Ovary (tissue), 7 donors: ENCODE measurements at regions not wholly inside any gene's neighbourhood (a gene's known extent, or its start where the extent isn't known, plus 50 kb on each side); places are given as distances from the start of the nearest gene placed in this dataset.

Source experiments
- DNase-seq, 5 donors: peaks; one replicate each; pipeline ENCODE4 v3.0.0-alpha.2; 2019 to 2020
- H3K27ac ChIP-seq, 2 donors: fragments of 200-600 bp; one replicate each; pipeline versions ENCODE4 v1.5.1 to v1.8.0; 2019 to 2022
- H3K27me3 ChIP-seq: fragments of 200-600 bp; one replicate; pipeline ENCODE4 v1.8.0; 2022
- H3K36me3 ChIP-seq: fragments of 200-600 bp; sonication (generic); one replicate; pipeline ENCODE4 v1.5.1; 2019
- H3K4me1 ChIP-seq: one replicate; pipeline ENCODE4 v1.8.1; 2013; ENCODE audit warnings: mild to moderate bottlenecking, moderate library complexity; ENCODE audit not compliant: insufficient read depth
- H3K4me3 ChIP-seq: fragments of 200-600 bp; sonication (generic); one replicate; pipeline ENCODE4 v1.5.1; 2017
- H3K9me3 ChIP-seq, 2 donors: fragments of 200-600 bp in 1 of 2; sonication (generic) in 1 of 2; one replicate each; pipeline versions ENCODE4 v1.5.1 to v1.8.1; 2013 to 2019; ENCODE audit warnings: mild to moderate bottlenecking in 1 of 2, moderate library complexity in 1 of 2
- CTCF ChIP-seq, 3 donors: fragments of 450-650 bp in 2 of 3; fragments of 200-600 bp in 1 of 3; IDR thresholded peaks; one replicate each; pipeline versions ENCODE4 v1.5.1 to v1.8.0; 2016 to 2022; ENCODE audit warnings: antibody characterized with exemption in 3 of 3, mild to moderate bottlenecking in 1 of 3
- EP300 ChIP-seq: sonication (generic); formaldehyde crosslinking; IDR thresholded peaks from one replicate; pipeline ENCODE4 v1.6.1; 2017; ENCODE audit warnings: antibody characterized with exemption
- POLR2A ChIP-seq: fragments of 450-650 bp; IDR thresholded peaks from one replicate; pipeline ENCODE4 v1.6.1; 2017; ENCODE audit warnings: antibody characterized with exemption, mild to moderate bottlenecking, moderate library complexity
- WGBS, 3 donors: extraction: QIAGEN DNeasy Blood & Tissue Kit in 1 of 3; methylation state at CpG; one replicate each; pipeline versions ENCODE4 v1.1.5 to v1.1.7; 2013 to 2017; 5-methylcytosine and 5-hydroxymethylcytosine counted together
- intact Hi-C, 4 donors: fragments of 100-400 bp; cut with DNase I; formaldehyde crosslinking; loops; one replicate each; pipeline versions ENCODE4 v1.11.0 to v1.15.1; 2022 to 2023
- donor health status: DM: no; HTN: no; CAD: no; lungs with moderate emphysema.
- donor health status: DM: no; HTN: no; CAD: no.
- donor health status: Bipolar disorder and iron deficiency.
- donor health status: DM: no; HTN: no; CAD: no.
- donor health status: DM: yes; HTN: yes; CAD: no.

GRCh38 chr1:25157846-25158245 lies 74.5 kb downstream of the SYF2 start:
- TF ChIP-seq POLR2A (no peak), CTCF (IDR thresholded peaks at IDR 0.05) (no peak), EP300 (no peak)
- 92 to 97% (median 96%) methylated on average over 3 of the region's 3 CpGs for WGBS, 3 donors

GRCh38 chr1:25150985-25151495 lies 81.3 kb downstream of the SYF2 start:
- DNase-seq, result no peak
- H3K9me3 ChIP-seq, result peaks cover 0 to 5% of the 10 kb centered on the region in 2 donors
- H3K4me3 ChIP-seq, result no peak overlapping the region
- H3K27ac ChIP-seq, result no peak overlapping the region
- H3K36me3 ChIP-seq, result no peaks in the 10 kb centered on the region
- no peaks in the 10 kb centered on the region for H3K27me3 ChIP-seq
- no peak for TF ChIP-seq POLR2A
- no peak for TF ChIP-seq EP300
- 87 to 90% (median 89%) methylated on average over 1 of the region's 1 CpG for WGBS, 3 donors
- intact Hi-C loops, result no loop called here
- no peaks in the 10 kb centered on the region for H3K4me1 ChIP-seq

More at GRCh38 chr1:25157846-25158245, 74.5 kb downstream of the SYF2 start:
- H3K36me3 ChIP-seq, result no peaks in the 10 kb centered on the region
- H3K4me1 ChIP-seq, result no peaks in the 10 kb centered on the region
- no peak overlapping the region for H3K27ac ChIP-seq
- no peak overlapping the region for H3K4me3 ChIP-seq
- no peaks in the 10 kb centered on the region for H3K27me3 ChIP-seq
- DNase-seq, result no peak
- no peaks in the 10 kb centered on the region for H3K9me3 ChIP-seq
- intact Hi-C loops, result no loop called here

DNA sequence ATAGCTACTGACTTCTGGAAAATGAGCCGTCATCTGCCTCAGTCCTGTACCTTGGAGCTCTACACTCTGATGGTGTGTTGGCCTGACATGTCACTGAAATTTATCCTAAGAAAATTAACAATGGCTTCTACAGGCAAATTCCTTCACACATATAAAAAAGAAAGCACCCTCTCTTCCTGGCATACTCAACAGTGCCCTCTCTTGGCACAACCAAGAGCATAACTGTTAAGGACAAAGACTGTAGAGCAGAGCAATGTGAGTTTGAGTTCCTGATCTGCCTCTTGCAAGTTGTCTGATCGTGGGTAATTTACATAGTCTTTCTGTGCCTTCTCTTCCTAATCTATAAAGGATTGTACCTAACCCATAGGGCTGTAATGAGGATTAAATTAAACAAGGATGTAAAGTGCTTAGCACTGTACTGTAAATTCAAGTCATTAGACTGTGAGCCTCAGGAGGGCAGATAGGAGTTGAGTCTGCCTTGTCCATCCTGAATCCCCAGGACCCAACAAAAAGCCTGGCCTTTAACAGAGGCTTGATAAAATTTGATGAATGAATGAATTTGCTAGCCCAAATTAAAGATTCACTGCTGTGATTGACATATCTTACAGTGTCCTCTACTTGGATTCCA lies 83.5 kb downstream of the SYF2 start:
- H3K27me3 ChIP-seq, result no peaks in the 10 kb centered on the region
- 45 to 53% (median 45%) methylated on average over 2 of the region's 2 CpGs for WGBS, 3 donors
- no peak for TF ChIP-seq EP300
- no peak for TF ChIP-seq POLR2A
- no peak for TF ChIP-seq CTCF (IDR thresholded peaks at IDR 0.05)

GRCh38 chr1:25146451-25146855 lies 85.8 kb downstream of the SYF2 start:
- Histone ChIP-seq H3K4me1 (no peaks in the 10 kb centered on the region), H3K36me3 (no peaks in the 10 kb centered on the region), H3K27me3 (no peaks in the 10 kb centered on the region), H3K27ac (no peak overlapping the region), H3K9me3 (peaks cover 0 to 5% of the 10 kb centered on the region in 2 donors), H3K4me3 (no peak overlapping the region)
- no peak for DNase-seq
- intact Hi-C loops, result no loop called here
- WGBS, 3 donors, result 44 to 52% (median 50%) methylated on average over 15 of the region's 15 CpGs
- TF ChIP-seq POLR2A (no peak), CTCF (IDR thresholded peaks at IDR 0.05) (no peak), EP300 (no peak)

More for the DNA sequence above, 83.5 kb downstream of the SYF2 start:
- Histone ChIP-seq H3K36me3 (no peaks in the 10 kb centered on the region), H3K9me3 (peaks cover 0 to 5% of the 10 kb centered on the region in 2 donors), H3K4me1 (no peaks in the 10 kb centered on the region), H3K27ac (no peak overlapping the region), H3K4me3 (no peak overlapping the region)
- intact Hi-C loops, result no loop called here
- no peak for DNase-seq

- TF ChIP-seq CTCF (IDR thresholded peaks at IDR 0.05) (no peak), EP300 (no peak), POLR2A (no peak)
Observed at GRCh38 chr1:25145775-25146393, 86.4 kb downstream of the SYF2 start.

More at GRCh38 chr1:25145775-25146393, 86.4 kb downstream of the SYF2 start:
- H3K9me3 ChIP-seq, result peaks cover 0 to 5% of the 10 kb centered on the region in 2 donors
- WGBS, 3 donors, result 61 to 65% (median 65%) methylated on average over 17 of the region's 17 CpGs
- no peaks in the 10 kb centered on the region for H3K4me1 ChIP-seq
- H3K36me3 ChIP-seq, result no peaks in the 10 kb centered on the region
- H3K4me3 ChIP-seq, result no peak overlapping the region
- intact Hi-C loops, result no loop called here
- H3K27ac ChIP-seq, result no peak overlapping the region
- no peak for DNase-seq
- no peaks in the 10 kb centered on the region for H3K27me3 ChIP-seq
